ENCODE measurements at regions not wholly inside any gene's neighbourhood (a gene's known extent, or its start where the extent isn't known, plus 50 kb on each side); places are given as distances from the start of the nearest gene placed in this dataset.

GRCh38 chr7:32323712-32324111 is 166.5 kb downstream of the LSM5 start:
- TF ChIP-seq, protein P1, sequence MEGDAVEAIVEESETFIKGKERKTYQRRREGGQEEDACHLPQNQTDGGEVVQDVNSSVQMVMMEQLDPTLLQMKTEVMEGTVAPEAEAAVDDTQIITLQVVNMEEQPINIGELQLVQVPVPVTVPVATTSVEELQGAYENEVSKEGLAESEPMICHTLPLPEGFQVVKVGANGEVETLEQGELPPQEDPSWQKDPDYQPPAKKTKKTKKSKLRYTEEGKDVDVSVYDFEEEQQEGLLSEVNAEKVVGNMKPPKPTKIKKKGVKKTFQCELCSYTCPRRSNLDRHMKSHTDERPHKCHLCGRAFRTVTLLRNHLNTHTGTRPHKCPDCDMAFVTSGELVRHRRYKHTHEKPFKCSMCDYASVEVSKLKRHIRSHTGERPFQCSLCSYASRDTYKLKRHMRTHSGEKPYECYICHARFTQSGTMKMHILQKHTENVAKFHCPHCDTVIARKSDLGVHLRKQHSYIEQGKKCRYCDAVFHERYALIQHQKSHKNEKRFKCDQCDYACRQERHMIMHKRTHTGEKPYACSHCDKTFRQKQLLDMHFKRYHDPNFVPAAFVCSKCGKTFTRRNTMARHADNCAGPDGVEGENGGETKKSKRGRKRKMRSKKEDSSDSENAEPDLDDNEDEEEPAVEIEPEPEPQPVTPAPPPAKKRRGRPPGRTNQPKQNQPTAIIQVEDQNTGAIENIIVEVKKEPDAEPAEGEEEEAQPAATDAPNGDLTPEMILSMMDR (conservative IDR thresholded peaks at IDR 0.05; ENCODE audit: low read length), result no peak
- DNase-seq (ENCODE audit: low read depth), result no peak
- no peak overlapping the region for H3K4me3 ChIP-seq (ENCODE audit: low read length)

DNA sequence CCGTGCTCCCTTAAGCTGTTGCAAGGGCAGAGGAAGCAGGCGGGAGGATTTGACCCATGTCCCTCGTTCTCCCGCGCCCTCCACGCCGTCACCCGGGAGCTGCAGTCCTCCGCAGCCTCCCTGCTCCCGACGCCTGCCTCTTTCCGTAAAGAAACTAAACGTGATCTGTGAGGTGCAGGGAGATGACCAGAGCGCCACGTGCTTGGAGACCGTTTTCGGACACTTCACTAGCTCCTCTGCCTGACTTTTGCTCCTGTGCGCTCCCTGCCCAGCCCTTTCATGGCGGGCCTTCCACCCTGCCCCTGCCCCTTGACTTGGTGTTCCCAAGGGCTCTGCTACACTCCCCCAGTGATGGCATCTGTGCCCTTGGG is 171.2 kb downstream of the LSM5 start:
- TF ChIP-seq, protein P1 (conservative IDR thresholded peaks at IDR 0.05; ENCODE audit: low read length), result no peak
- H3K4me3 ChIP-seq (ENCODE audit: low read length), result no peak overlapping the region
- DNase-seq (ENCODE audit: low read depth), result no peak

DNA sequence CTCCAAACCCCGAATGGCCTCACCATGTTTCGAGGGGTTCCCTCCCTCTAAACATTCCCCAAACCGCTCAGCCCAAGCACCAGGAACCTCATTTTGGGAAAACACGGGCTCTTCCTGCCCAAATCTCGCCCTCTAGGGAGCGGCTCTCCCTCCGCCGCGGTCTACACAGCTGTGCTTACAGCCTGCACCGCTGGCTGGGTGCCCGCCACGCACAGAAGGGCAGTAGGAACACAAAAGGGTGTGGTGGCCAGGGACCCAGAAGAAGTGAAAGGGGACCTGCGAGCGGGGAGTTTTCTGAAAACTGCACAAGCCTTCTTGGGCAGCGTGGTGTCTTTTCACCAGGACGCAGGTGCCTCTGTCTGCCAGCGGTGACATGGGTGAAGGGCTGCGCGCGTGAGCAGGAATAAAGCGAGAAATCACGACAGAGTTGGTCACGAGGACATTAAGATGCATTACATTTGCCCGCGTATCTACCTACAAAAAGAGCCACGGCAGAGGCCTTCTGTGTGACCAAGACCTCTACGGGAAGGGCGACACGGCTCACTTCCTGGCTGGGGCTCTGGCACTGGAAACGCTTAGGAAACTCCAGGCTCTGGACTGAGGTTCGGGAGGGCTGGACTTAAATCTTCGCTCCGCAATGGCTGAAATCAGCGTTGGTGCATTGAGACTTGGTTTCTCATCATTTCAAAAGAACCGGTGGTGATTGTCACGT is 171.7 kb downstream of the LSM5 start:
- DNase-seq (ENCODE audit: low read depth), result no peak
- no peak overlapping the region for H3K4me3 ChIP-seq (ENCODE audit: low read length)
- TF ChIP-seq, protein P1 (conservative IDR thresholded peaks at IDR 0.05; ENCODE audit: low read length), result no peak

DNA sequence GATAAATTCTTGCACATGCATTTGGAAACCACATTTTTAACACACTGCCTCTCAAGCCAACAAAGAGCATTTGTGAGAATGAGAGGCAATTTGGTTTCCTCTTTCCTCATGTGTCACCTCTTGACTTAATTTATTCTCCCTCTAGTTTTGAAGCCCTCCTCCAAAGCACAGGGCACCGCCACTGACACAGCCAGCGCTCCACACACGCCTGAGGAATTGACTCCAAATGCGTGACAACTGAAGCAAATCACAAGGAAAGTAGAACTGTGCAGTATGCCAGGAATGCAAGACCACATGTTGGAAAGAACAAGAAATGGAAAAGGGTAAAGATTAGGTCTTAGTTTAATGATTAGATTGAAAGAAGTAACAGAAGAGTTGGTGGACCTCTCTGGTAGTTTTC is 173.3 kb downstream of the LSM5 start:
- TF ChIP-seq, protein P1 (conservative IDR thresholded peaks at IDR 0.05; ENCODE audit: low read length), result no peak
- H3K4me3 ChIP-seq (ENCODE audit: low read length), result no peak overlapping the region
- DNase-seq (ENCODE audit: low read depth), result peak; percentile 28

GRCh38 chr7:32314761-32315160 is 175.4 kb downstream of the LSM5 start:
- no peak for DNase-seq (ENCODE audit: low read depth)
- H3K4me3 ChIP-seq (ENCODE audit: low read length), result no peak overlapping the region
- TF ChIP-seq, protein P1 (conservative IDR thresholded peaks at IDR 0.05; ENCODE audit: low read length), result no peak

- H3K4me3 ChIP-seq (ENCODE audit: low read length), result no peak overlapping the region
- TF ChIP-seq, protein P1 (conservative IDR thresholded peaks at IDR 0.05; ENCODE audit: low read length), result no peak
- no peak for DNase-seq (ENCODE audit: low read depth)
These were observed 188.8 kb downstream of the LSM5 start for GRCh38 chr7:32301427-32301826.

DNA sequence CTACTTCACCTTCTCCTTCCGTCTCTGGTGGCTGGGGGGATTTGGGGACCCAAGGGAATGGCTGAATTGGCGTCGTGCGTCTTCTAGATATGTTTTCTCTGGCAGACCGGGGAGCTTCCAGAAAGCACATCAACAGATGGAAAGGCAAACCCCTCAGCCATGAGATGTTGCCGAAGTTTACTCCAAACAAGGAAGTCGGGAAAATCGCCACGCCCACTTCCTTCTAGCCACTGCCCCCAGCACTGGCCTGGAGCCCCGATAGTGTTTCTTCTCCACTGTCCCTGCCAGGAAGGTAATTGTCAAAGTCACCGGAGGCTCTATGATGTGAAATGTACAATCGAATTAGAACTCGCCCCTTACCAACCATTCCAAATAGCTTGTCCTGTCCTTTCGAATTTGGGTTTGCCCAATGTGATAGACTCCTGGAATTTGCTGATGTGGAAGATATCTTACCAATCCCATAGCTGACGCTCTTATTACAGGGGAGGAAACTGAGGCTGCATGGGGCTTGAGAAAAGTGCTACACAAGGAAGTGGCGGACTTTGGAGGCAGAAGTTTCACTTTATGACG is 191.0 kb downstream of the LSM5 start:
- TF ChIP-seq, protein P1 (conservative IDR thresholded peaks at IDR 0.05; ENCODE audit: low read length), result no peak
- no peak for DNase-seq (ENCODE audit: low read depth)
- H3K4me3 ChIP-seq (ENCODE audit: low read length), result peak overlapping the region; percentile 30
